ENCODE measurements at regions not wholly inside any gene's neighbourhood (a gene's known extent, or its start where the extent isn't known, plus 50 kb on each side); places are given as distances from the start of the nearest gene placed in this dataset.

DNA sequence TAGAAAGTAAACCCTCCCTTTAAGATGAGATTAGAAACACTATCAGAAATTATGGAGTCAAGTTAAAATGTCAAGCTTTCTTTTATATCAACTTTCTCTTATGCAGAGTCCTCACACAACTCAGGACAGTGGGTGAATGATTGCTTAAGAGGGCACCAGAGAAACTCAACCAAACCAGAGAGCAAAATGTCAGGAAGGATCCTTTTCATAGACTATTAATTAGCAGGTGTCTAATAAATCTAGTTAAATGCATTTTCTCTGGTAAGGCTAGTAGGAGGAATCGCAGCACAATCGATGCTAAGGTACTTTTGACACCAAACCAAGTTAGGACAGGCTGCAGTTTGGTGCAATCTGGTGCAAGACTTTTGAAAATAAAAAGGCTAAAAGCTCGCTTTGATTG, 614.7 kb upstream of the FOXG1 start:
- TF ChIP-seq, protein P1, sequence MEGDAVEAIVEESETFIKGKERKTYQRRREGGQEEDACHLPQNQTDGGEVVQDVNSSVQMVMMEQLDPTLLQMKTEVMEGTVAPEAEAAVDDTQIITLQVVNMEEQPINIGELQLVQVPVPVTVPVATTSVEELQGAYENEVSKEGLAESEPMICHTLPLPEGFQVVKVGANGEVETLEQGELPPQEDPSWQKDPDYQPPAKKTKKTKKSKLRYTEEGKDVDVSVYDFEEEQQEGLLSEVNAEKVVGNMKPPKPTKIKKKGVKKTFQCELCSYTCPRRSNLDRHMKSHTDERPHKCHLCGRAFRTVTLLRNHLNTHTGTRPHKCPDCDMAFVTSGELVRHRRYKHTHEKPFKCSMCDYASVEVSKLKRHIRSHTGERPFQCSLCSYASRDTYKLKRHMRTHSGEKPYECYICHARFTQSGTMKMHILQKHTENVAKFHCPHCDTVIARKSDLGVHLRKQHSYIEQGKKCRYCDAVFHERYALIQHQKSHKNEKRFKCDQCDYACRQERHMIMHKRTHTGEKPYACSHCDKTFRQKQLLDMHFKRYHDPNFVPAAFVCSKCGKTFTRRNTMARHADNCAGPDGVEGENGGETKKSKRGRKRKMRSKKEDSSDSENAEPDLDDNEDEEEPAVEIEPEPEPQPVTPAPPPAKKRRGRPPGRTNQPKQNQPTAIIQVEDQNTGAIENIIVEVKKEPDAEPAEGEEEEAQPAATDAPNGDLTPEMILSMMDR (IDR thresholded peaks at IDR 0.05; ENCODE audit: low read depth, low read length, poor library complexity, severe bottlenecking), result no peak
- TF ChIP-seq EZH2phosphoT487 (IDR thresholded peaks at IDR 0.05; ENCODE audit: borderline replicate concordance, low read length), result no peak

Data from DOHH2 (cell line).